ENCODE measurements at regions not wholly inside any gene's neighbourhood (a gene's known extent, or its start where the extent isn't known, plus 50 kb on each side); places are given as distances from the start of the nearest gene placed in this dataset.

- TF ChIP-seq CTCF (conservative IDR thresholded peaks at IDR 0.05; ENCODE audit: low read depth, low read length) (no peak), EZH2 (IDR thresholded peaks at IDR 0.05; ENCODE audit: low read length, unreplicated experiment) (no peak), EZH2phosphoT487 (IDR thresholded peaks at IDR 0.05; ENCODE audit: borderline replicate concordance, low read length) (no peak)
These were observed 637.4 kb upstream of the MKI67 start for GRCh38 chr10:128763588-128763987.

Measured in PC-3 (cell line).